CD14-positive monocyte (primary cell): ENCODE measurements at regions not wholly inside any gene's neighbourhood (a gene's known extent, or its start where the extent isn't known, plus 50 kb on each side); places are given as distances from the start of the nearest gene placed in this dataset.

Experiments
- DNase-seq, 3 donors: peaks; one replicate each; pipeline ENCODE4 v3.0.0-alpha.2; 2011 to 2022
- H2AFZ ChIP-seq: 2 replicates; pipeline ENCODE4 v1.6.0; 2012; ENCODE audit warnings: mild to moderate bottlenecking, low read depth, low read length, inconsistent platforms; ENCODE audit not compliant: insufficient read depth, poor library complexity, severe bottlenecking
- H3K27ac ChIP-seq, 2 donors: 1 replicate in 1 of 2; 2 replicates in 1 of 2; pipeline ENCODE4 v1.5.1; 2012 to 2013; ENCODE audit warnings: low read length in 2 of 2, control low read depth in 1 of 2, inconsistent platforms in 1 of 2, low read depth in 1 of 2, mild to moderate bottlenecking in 1 of 2
- H3K27me3 ChIP-seq, 2 donors: one replicate each; pipeline versions ENCODE4 v1.6.0 to v1.6.1; 2011 to 2013; ENCODE audit warnings: low read length in 2 of 2; ENCODE audit not compliant: control insufficient read depth in 2 of 2, insufficient read depth in 2 of 2
- H3K36me3 ChIP-seq, 2 donors: replicated peaks in 1 of 2; 1 replicate in 1 of 2; 2 replicates in 1 of 2; pipeline versions ENCODE4 v1.5.1 to v1.6.1; 2012 to 2013; ENCODE audit warnings: low read length in 2 of 2, control low read depth in 1 of 2, inconsistent platforms in 1 of 2, mild to moderate bottlenecking in 1 of 2; ENCODE audit not compliant: insufficient read depth in 2 of 2, control insufficient read depth in 1 of 2
- H3K4me1 ChIP-seq, 2 donors: 1 replicate in 1 of 2; 2 replicates in 1 of 2; pipeline versions ENCODE4 v1.5.1 to v1.6.1; 2012 to 2013; ENCODE audit warnings: low read length in 2 of 2, control low read depth in 1 of 2, inconsistent platforms in 1 of 2, mild to moderate bottlenecking in 1 of 2, moderate library complexity in 1 of 2; ENCODE audit not compliant: insufficient read depth in 2 of 2, control insufficient read depth in 1 of 2
- H3K4me2 ChIP-seq: replicated peaks from 2 replicates; pipeline ENCODE3; 2012; ENCODE audit warnings: low read length, moderate library complexity, mild to moderate bottlenecking; ENCODE audit not compliant: poor library complexity, severe bottlenecking; ENCODE audit errors: extremely low read depth
- H3K4me3 ChIP-seq, 3 experiments: fragments of 200-600 bp in 1 of 3; sonication (generic) in 1 of 3; replicated peaks in 1 of 3; 1 replicate in 2 of 3; 2 replicates in 1 of 3; pipeline ENCODE4 v1.5.1; 2011 to 2013; ENCODE audit warnings: low read length in 3 of 3, mild to moderate bottlenecking in 3 of 3, control low read depth in 2 of 3, low read depth in 2 of 3, inconsistent platforms in 1 of 3, moderate library complexity in 1 of 3
- H3K79me2 ChIP-seq: 2 replicates; pipeline ENCODE4 v1.6.0; 2012; ENCODE audit warnings: mild to moderate bottlenecking, control low read depth, inconsistent platforms, low read length, moderate library complexity; ENCODE audit not compliant: insufficient read depth
- H3K9ac ChIP-seq: 2 replicates; pipeline ENCODE4 v1.6.0; 2017; ENCODE audit warnings: low read length, mild to moderate bottlenecking; ENCODE audit not compliant: insufficient read depth, poor library complexity, severe bottlenecking
- H3K9me3 ChIP-seq, 2 donors: replicated peaks in 1 of 2; 1 replicate in 1 of 2; 2 replicates in 1 of 2; pipeline versions ENCODE4 v1.5.1 to v1.6.1; 2012 to 2013; ENCODE audit warnings: low read length in 2 of 2, control low read depth in 1 of 2; ENCODE audit not compliant: control insufficient read depth in 1 of 2, insufficient read depth in 1 of 2
- H4K20me1 ChIP-seq: 2 replicates; pipeline ENCODE4 v1.6.0; 2012; ENCODE audit warnings: mild to moderate bottlenecking, low read length, control low read depth, moderate library complexity; ENCODE audit not compliant: insufficient read depth
- H3K27ac Mint-ChIP-seq, 7 donors: one replicate each; pipeline ENCODE4 v1.8.0; 2020; ENCODE audit warnings: mild to moderate bottlenecking in 7 of 7, mixed read lengths in 7 of 7, moderate library complexity in 6 of 7, inconsistent platforms in 2 of 7
- H3K27me3 Mint-ChIP-seq, 3 donors: one replicate each; pipeline ENCODE4 v1.8.0; 2021 to 2022; ENCODE audit warnings: low read depth in 3 of 3, mild to moderate bottlenecking in 3 of 3, mixed read lengths in 3 of 3, moderate library complexity in 3 of 3, inconsistent platforms in 1 of 3
- H3K36me3 Mint-ChIP-seq, 2 donors: one replicate each; pipeline ENCODE4 v1.8.0; 2020; ENCODE audit warnings: mixed read lengths in 2 of 2, inconsistent platforms in 1 of 2, mild to moderate bottlenecking in 1 of 2
- H3K4me1 Mint-ChIP-seq: one replicate; pipeline ENCODE4 v1.8.0; 2020; ENCODE audit warnings: mild to moderate bottlenecking, mixed read lengths
- H3K4me3 Mint-ChIP-seq, 2 donors: one replicate each; pipeline ENCODE4 v1.8.0; 2020; ENCODE audit warnings: mild to moderate bottlenecking in 2 of 2, mixed read lengths in 2 of 2, moderate library complexity in 1 of 2
- H3K9me3 Mint-ChIP-seq, 7 donors: one replicate each; pipeline ENCODE4 v1.8.0; 2020 to 2022; ENCODE audit warnings: mixed read lengths in 7 of 7, mild to moderate bottlenecking in 6 of 7, moderate library complexity in 6 of 7, inconsistent platforms in 2 of 7
- CTCF ChIP-seq: fragments of 200-600 bp; IDR thresholded peaks from one replicate; pipeline ENCODE4 v1.8.0; 2022; ENCODE audit warnings: antibody characterized with exemption, mild to moderate bottlenecking
- WGBS: methylation state at CpG from one replicate; pipeline ENCODE4 v1.1.5; 2013; ENCODE audit warnings: missing lambda C conversion rate; ENCODE audit not compliant: insufficient coverage; 5-methylcytosine and 5-hydroxymethylcytosine counted together
- intact Hi-C, 2 donors: fragments of 100-400 bp; cut with micrococcal nuclease; formaldehyde crosslinking; loops; one replicate each; pipeline versions ENCODE4 v1.15.0 to v1.15.1; 2023

DNA sequence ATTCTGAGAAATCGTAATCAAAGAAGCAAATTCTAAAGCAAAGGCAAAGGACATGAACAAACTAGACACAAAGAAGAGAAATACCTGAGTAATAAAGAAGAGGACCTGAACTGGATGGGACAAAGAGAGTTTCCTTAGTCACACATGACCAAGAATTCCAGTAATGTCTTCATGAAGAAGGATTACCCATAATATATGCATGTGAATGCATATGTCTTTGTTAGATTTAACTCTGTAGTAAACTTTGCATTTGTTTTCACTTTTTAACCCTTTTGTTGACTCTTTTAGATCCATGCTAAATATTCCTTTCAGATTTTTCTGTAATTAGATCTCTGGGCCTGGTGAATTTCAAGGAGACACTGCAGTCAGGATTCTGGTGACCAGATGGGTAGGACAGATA, 279.8 kb downstream of the ARRDC4 start:
- no peak overlapping the region for H3K9ac ChIP-seq
- H3K9me3 Mint-ChIP-seq: peaks cover 0 to 5% (median 0%) of the 10 kb centered on the region in 7 donors
- H3K79me2 ChIP-seq: no peaks in the 10 kb centered on the region
- H3K27me3 ChIP-seq: no peaks in the 10 kb centered on the region
- intact Hi-C loops: no loop called here
- no peak overlapping the region for H3K4me3 Mint-ChIP-seq
- H3K4me2 ChIP-seq: no peak overlapping the region
- no peak overlapping the region for H3K4me3 ChIP-seq
- no peaks in the 10 kb centered on the region for H3K36me3 Mint-ChIP-seq
- no peaks in the 10 kb centered on the region for H3K4me1 Mint-ChIP-seq
- no CpG with 5 or more reads among the region's 1 CpG for WGBS
- H4K20me1 ChIP-seq: no peaks in the 10 kb centered on the region
- no peak for TF ChIP-seq CTCF
- no peaks in the 10 kb centered on the region for H3K4me1 ChIP-seq
- H3K27ac ChIP-seq: no peak overlapping the region
- peaks cover 0 to 3% (median 2%) of the 10 kb centered on the region in 3 donors for H3K27me3 Mint-ChIP-seq
- no peaks in the 10 kb centered on the region for H3K9me3 ChIP-seq
- H3K27ac Mint-ChIP-seq: peak overlapping the region in 1 of 7 donors; percentile 16
- DNase-seq: no peak
- H2AFZ ChIP-seq: no peak overlapping the region
- H3K36me3 ChIP-seq: no peaks in the 10 kb centered on the region

DNA sequence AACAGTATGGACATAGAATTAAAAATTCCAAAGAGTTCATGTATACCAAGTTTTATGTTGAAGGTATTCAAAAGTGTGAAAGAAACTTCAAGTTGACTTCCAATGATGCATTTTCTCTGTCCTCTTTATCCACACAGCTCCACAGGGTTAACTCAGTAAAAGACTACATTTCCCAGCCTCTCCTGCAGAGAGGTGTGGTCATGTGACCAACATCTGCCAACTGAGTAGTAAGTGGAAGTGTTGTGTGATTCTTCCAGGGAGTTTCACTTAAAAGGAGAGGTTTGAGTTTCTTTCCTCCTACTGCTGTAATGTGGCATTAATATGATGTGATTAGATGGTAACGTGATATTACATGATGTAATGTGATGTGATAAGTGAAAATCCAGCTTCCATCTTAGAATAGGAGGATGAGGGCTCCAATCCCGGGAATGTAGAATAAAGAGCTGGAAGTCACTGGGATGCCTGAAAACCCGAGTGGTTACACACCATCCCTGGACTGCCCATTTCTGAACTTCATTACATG, 280.6 kb downstream of the ARRDC4 start:
- intact Hi-C loops: no loop called here
- no peaks in the 10 kb centered on the region for H3K36me3 ChIP-seq
- no peaks in the 10 kb centered on the region for H4K20me1 ChIP-seq
- H3K27me3 ChIP-seq: no peaks in the 10 kb centered on the region
- H3K79me2 ChIP-seq: no peaks in the 10 kb centered on the region
- H3K4me2 ChIP-seq: no peak overlapping the region
- Mint-ChIP-seq H3K4me3 (no peak overlapping the region), H3K27me3 (peaks cover 0 to 2% (median 0%) of the 10 kb centered on the region in 3 donors), H3K4me1 (no peaks in the 10 kb centered on the region), H3K36me3 (no peaks in the 10 kb centered on the region), H3K9me3 (peaks cover 0 to 7% (median 0%) of the 10 kb centered on the region in 7 donors), H3K27ac (no peak overlapping the region)
- no peak for TF ChIP-seq CTCF
- no peak overlapping the region for H2AFZ ChIP-seq
- H3K4me1 ChIP-seq: no peaks in the 10 kb centered on the region
- no peak for DNase-seq
- no CpG with 5 or more reads among the region's 3 CpGs for WGBS
- H3K9ac ChIP-seq: no peak overlapping the region
- H3K4me3 ChIP-seq: no peak overlapping the region
- no peak overlapping the region for H3K27ac ChIP-seq
- H3K9me3 ChIP-seq: no peaks in the 10 kb centered on the region
